NCI-H345 treated with DMSO at 0.1 percent for 48 hours (cell line): ENCODE measurements at regions not wholly inside any gene's neighbourhood (a gene's known extent, or its start where the extent isn't known, plus 50 kb on each side); places are given as distances from the start of the nearest gene placed in this dataset.
"Not testable (repeated sequence)": the region's sequence is repeated elsewhere in the genome, so short reads cannot be mapped to it uniquely, and the experiment has no call there.

Source experiments
- DNase-seq: peaks from one replicate; lab custom pipeline; 2025; ENCODE audit not compliant: unreplicated experiment; lab: John Stamatoyannopoulos, UW

GRCh38 chr4:52157071-52157470 is 106.0 kb downstream of the SPATA18 start:
- DNase-seq: not testable (repeated sequence)

GRCh38 chr4:52157641-52158316 is 106.7 kb downstream of the SPATA18 start:
- DNase-seq: no peak

GRCh38 chr4:52160859-52161258 is 109.8 kb downstream of the SPATA18 start:
- no peak for DNase-seq

- DNase-seq: no peak
These were observed 113.0 kb downstream of the SPATA18 start for GRCh38 chr4:52164116-52164515.

GRCh38 chr4:52172166-52172565 is 121.1 kb downstream of the SPATA18 start:
- no peak for DNase-seq

GRCh38 chr4:52173470-52174045 is 122.5 kb downstream of the SPATA18 start:
- no peak for DNase-seq

- DNase-seq: no peak
These were observed 136.5 kb downstream of the SPATA18 start for GRCh38 chr4:52187603-52188002.

- no peak for DNase-seq
These were observed 140.9 kb downstream of the SPATA18 start for GRCh38 chr4:52192001-52192400.

- no peak for DNase-seq
These were observed 141.6 kb downstream of the SPATA18 start for GRCh38 chr4:52192721-52193135.

- DNase-seq: no peak
These were observed 144.8 kb downstream of the SPATA18 start for GRCh38 chr4:52195869-52196268.

GRCh38 chr4:52196606-52197130 is 145.6 kb downstream of the SPATA18 start:
- no peak for DNase-seq

GRCh38 chr4:52197306-52197705 is 146.2 kb downstream of the SPATA18 start:
- no peak for DNase-seq

GRCh38 chr4:52198294-52198693 is 147.2 kb downstream of the SPATA18 start:
- DNase-seq: no peak

GRCh38 chr4:52199574-52200338 is 148.7 kb downstream of the SPATA18 start:
- DNase-seq: no peak

GRCh38 chr4:52200339-52200725 is 149.2 kb downstream of the SPATA18 start:
- DNase-seq: no peak

- no peak for DNase-seq
These were observed 150.6 kb downstream of the SPATA18 start for GRCh38 chr4:52201715-52202114.

GRCh38 chr4:52202251-52202779 is 151.2 kb downstream of the SPATA18 start:
- DNase-seq: peak; percentile 0

- no peak for DNase-seq
These were observed 151.8 kb downstream of the SPATA18 start for GRCh38 chr4:52202931-52203330.

GRCh38 chr4:52203351-52203750 is 152.2 kb downstream of the SPATA18 start:
- no peak for DNase-seq

- DNase-seq: no peak
These were observed 153.8 kb downstream of the SPATA18 start for GRCh38 chr4:52204921-52205320.

GRCh38 chr4:52207146-52207545 is 156.0 kb downstream of the SPATA18 start:
- not testable (repeated sequence) for DNase-seq

- no peak for DNase-seq
These were observed 161.6 kb downstream of the SPATA18 start for GRCh38 chr4:52212702-52213101.
